GM23338 (cell line): ENCODE measurements at regions not wholly inside any gene's neighbourhood (a gene's known extent, or its start where the extent isn't known, plus 50 kb on each side); places are given as distances from the start of the nearest gene placed in this dataset.

Experiments
- ATAC-seq: fragments of 200-7000 bp; cut with Tn5 transposase; 3 replicates; pipeline ENCODE4 v1.9.1; 2020
- DNase-seq: peaks from one replicate; pipeline ENCODE4 v3.0.0-alpha.2; 2015; ENCODE audit warnings: low spot score
- H2AFZ ChIP-seq: fragments of 200-600 bp; sonication (generic); 2 replicates; pipeline ENCODE4 v1.8.0; 2016; ENCODE audit warnings: antibody characterized with exemption, mild to moderate bottlenecking, moderate library complexity
- H3F3A ChIP-seq: fragments of 200-600 bp; sonication (generic); replicated peaks from 2 replicates; pipeline ENCODE4 v1.8.0; 2017; ENCODE audit warnings: antibody characterized with exemption, mixed run types, low read depth
- H3K27ac ChIP-seq: fragments of 200-600 bp; sonication (generic); 2 replicates; pipeline ENCODE4 v1.6.1; 2016; ENCODE audit warnings: low read depth
- H3K27me3 ChIP-seq: fragments of 200-600 bp; sonication (generic); 2 replicates; pipeline ENCODE4 v1.8.0; 2016; ENCODE audit warnings: mild to moderate bottlenecking, mixed run types, moderate library complexity; ENCODE audit not compliant: insufficient read depth
- H3K36me3 ChIP-seq: fragments of 200-600 bp; sonication (generic); 2 replicates; pipeline ENCODE4 v1.8.0; 2016; ENCODE audit warnings: mild to moderate bottlenecking; ENCODE audit not compliant: insufficient read depth
- H3K4me1 ChIP-seq: fragments of 200-600 bp; sonication (generic); 2 replicates; pipeline ENCODE4 v1.8.0; 2016; ENCODE audit warnings: mild to moderate bottlenecking, moderate library complexity; ENCODE audit not compliant: insufficient read depth
- H3K4me2 ChIP-seq: fragments of 200-600 bp; sonication (generic); 2 replicates; pipeline ENCODE4 v1.7.1; 2017; ENCODE audit warnings: mixed run types
- H3K4me3 ChIP-seq: fragments of 200-600 bp; sonication (generic); 2 replicates; pipeline ENCODE4 v1.6.1; 2016; ENCODE audit warnings: mixed run types
- H3K79me2 ChIP-seq: fragments of 200-600 bp; sonication (generic); replicated peaks from 2 replicates; pipeline ENCODE4 v1.8.0; 2017; ENCODE audit warnings: mild to moderate bottlenecking; ENCODE audit not compliant: insufficient read depth
- H3K9me2 ChIP-seq: fragments of 200-600 bp; sonication (generic); 2 replicates; pipeline ENCODE4 v1.8.0; 2017; ENCODE audit not compliant: insufficient read depth
- H4K20me1 ChIP-seq: fragments of 200-600 bp; sonication (generic); replicated peaks from 2 replicates; pipeline ENCODE4 v1.8.0; 2017; ENCODE audit warnings: mild to moderate bottlenecking; ENCODE audit not compliant: insufficient read depth
- H3K27ac Mint-ChIP-seq: 2 replicates; pipeline ENCODE4 v1.8.0; 2020; ENCODE audit warnings: inconsistent platforms, mild to moderate bottlenecking, moderate library complexity, mixed read lengths
- H3K27me3 Mint-ChIP-seq: 3 replicates; pipeline ENCODE4 v1.8.0; 2022; ENCODE audit warnings: low read depth, mild to moderate bottlenecking, moderate library complexity, mixed read lengths, inconsistent platforms; ENCODE audit not compliant: insufficient read depth, poor library complexity
- H3K36me3 Mint-ChIP-seq: 3 replicates; pipeline ENCODE4 v1.8.0; 2021; ENCODE audit warnings: low read depth, mild to moderate bottlenecking, inconsistent platforms, moderate library complexity, mixed read lengths
- H3K4me1 Mint-ChIP-seq: 3 replicates; pipeline ENCODE4 v1.8.0; 2020; ENCODE audit warnings: mild to moderate bottlenecking, inconsistent platforms, mixed read lengths
- H3K4me3 Mint-ChIP-seq: 3 replicates; pipeline ENCODE4 v1.8.0; 2021; ENCODE audit warnings: moderate library complexity, mild to moderate bottlenecking, inconsistent platforms, mixed read lengths
- H3K9me3 Mint-ChIP-seq: 3 replicates; pipeline ENCODE4 v1.8.0; 2020; ENCODE audit warnings: moderate library complexity, mild to moderate bottlenecking, inconsistent platforms, mixed read lengths
- CREB1 ChIP-seq: fragments of 250-450 bp; sonication (Bioruptor Pico); IDR thresholded peaks from 2 replicates; pipeline ENCODE4 v1.5.0; 2020; ENCODE audit warnings: low read depth, mild to moderate bottlenecking, moderate library complexity
- EZH2 ChIP-seq: fragments of 200-600 bp; sonication (generic); IDR thresholded peaks from one replicate; pipeline ENCODE4 v1.8.0; 2017; ENCODE audit warnings: antibody characterized with exemption, mild to moderate bottlenecking, low read depth; ENCODE audit not compliant: unreplicated experiment
- JUNB ChIP-seq: IDR thresholded peaks from one replicate; pipeline ENCODE4 v1.6.1; 2016; ENCODE audit warnings: antibody characterized with exemption; ENCODE audit not compliant: unreplicated experiment
- NANOG ChIP-seq: IDR thresholded peaks from 2 replicates; pipeline ENCODE4 v1.6.1; 2016; ENCODE audit warnings: antibody characterized with exemption, borderline replicate concordance
- POLR2AphosphoS5 ChIP-seq: IDR thresholded peaks from 2 replicates; pipeline ENCODE4 v1.6.1; 2016; ENCODE audit warnings: antibody characterized with exemption, low read depth
- STAT1 ChIP-seq: IDR thresholded peaks from one replicate; pipeline ENCODE4 v1.6.1; 2016; ENCODE audit warnings: antibody characterized with exemption; ENCODE audit not compliant: unreplicated experiment
- ZNF114 ChIP-seq: fragments of 250-450 bp; sonication (Bioruptor Pico); IDR thresholded peaks from 2 replicates; pipeline ENCODE4 v1.5.0; 2020; ENCODE audit warnings: mild to moderate bottlenecking, moderate library complexity
- ZNF331 ChIP-seq: fragments of 250-450 bp; sonication (Bioruptor Pico); IDR thresholded peaks from 2 replicates; pipeline ENCODE4 v1.5.0; 2020; ENCODE audit warnings: low read depth, mild to moderate bottlenecking, moderate library complexity
- ZNF462 ChIP-seq: fragments of 250-450 bp; sonication (Bioruptor Pico); IDR thresholded peaks from 2 replicates; pipeline ENCODE4 v1.5.0; 2020; ENCODE audit warnings: mild to moderate bottlenecking, moderate library complexity
- TF ChIP-seq, protein P1 (sequence below), 2 experiments: fragments of 200-600 bp in 1 of 2; sonication (generic) in 1 of 2; conservative IDR thresholded peaks; 2 replicates each; pipeline versions ENCODE4 v1.5.1 to v1.6.1; 2016 to 2017; ENCODE audit warnings: antibody characterized with exemption in 2 of 2, low read depth in 2 of 2, mild to moderate bottlenecking in 2 of 2, moderate library complexity in 1 of 2
- TF ChIP-seq, protein P2 (sequence below): IDR thresholded peaks from 2 replicates; pipeline ENCODE4 v1.6.1; 2016; ENCODE audit warnings: antibody characterized with exemption
- TF ChIP-seq, protein P3 (sequence below): IDR thresholded peaks from one replicate; pipeline ENCODE4 v1.6.1; 2018; ENCODE audit warnings: antibody characterized with exemption; ENCODE audit not compliant: unreplicated experiment

- Histone ChIP-seq H3K36me3 (no peaks in the 10 kb centered on the region), H3K4me1 (peaks cover 20% of the 10 kb centered on the region), H3K79me2 (peaks cover 54% of the 10 kb centered on the region), H3K4me2 (no peak overlapping the region), H3K9me2 (no peaks in the 10 kb centered on the region), H2AFZ (no peak overlapping the region), H3K27ac (0 out of 2 replicates have a peak overlapping the region, but pooled peaks have one; percentile 47), H3K4me3 (no peak overlapping the region), H3F3A (no peaks in the 10 kb centered on the region; the same call in 1 of the 2 replicates), H4K20me1 (peaks cover 3% of the 10 kb centered on the region), H3K27me3 (no peaks in the 10 kb centered on the region)
- TF ChIP-seq, protein P1, sequence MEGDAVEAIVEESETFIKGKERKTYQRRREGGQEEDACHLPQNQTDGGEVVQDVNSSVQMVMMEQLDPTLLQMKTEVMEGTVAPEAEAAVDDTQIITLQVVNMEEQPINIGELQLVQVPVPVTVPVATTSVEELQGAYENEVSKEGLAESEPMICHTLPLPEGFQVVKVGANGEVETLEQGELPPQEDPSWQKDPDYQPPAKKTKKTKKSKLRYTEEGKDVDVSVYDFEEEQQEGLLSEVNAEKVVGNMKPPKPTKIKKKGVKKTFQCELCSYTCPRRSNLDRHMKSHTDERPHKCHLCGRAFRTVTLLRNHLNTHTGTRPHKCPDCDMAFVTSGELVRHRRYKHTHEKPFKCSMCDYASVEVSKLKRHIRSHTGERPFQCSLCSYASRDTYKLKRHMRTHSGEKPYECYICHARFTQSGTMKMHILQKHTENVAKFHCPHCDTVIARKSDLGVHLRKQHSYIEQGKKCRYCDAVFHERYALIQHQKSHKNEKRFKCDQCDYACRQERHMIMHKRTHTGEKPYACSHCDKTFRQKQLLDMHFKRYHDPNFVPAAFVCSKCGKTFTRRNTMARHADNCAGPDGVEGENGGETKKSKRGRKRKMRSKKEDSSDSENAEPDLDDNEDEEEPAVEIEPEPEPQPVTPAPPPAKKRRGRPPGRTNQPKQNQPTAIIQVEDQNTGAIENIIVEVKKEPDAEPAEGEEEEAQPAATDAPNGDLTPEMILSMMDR (conservative IDR thresholded peaks at IDR 0.05; ENCODE audit: low read depth in 2 of 2): no peak
- TF ChIP-seq JUNB (no peak), STAT1 (no peak), CREB1 (no peak), ZNF114 (no peak), POLR2AphosphoS5 (no peak), NANOG (no peak), ZNF462 (CRISPR knock-in tag) (no peak), EZH2 (no peak), ZNF331 (no peak)
- TF ChIP-seq, protein P2, sequence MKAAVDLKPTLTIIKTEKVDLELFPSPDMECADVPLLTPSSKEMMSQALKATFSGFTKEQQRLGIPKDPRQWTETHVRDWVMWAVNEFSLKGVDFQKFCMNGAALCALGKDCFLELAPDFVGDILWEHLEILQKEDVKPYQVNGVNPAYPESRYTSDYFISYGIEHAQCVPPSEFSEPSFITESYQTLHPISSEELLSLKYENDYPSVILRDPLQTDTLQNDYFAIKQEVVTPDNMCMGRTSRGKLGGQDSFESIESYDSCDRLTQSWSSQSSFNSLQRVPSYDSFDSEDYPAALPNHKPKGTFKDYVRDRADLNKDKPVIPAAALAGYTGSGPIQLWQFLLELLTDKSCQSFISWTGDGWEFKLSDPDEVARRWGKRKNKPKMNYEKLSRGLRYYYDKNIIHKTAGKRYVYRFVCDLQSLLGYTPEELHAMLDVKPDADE: no peak
- TF ChIP-seq, protein P3, sequence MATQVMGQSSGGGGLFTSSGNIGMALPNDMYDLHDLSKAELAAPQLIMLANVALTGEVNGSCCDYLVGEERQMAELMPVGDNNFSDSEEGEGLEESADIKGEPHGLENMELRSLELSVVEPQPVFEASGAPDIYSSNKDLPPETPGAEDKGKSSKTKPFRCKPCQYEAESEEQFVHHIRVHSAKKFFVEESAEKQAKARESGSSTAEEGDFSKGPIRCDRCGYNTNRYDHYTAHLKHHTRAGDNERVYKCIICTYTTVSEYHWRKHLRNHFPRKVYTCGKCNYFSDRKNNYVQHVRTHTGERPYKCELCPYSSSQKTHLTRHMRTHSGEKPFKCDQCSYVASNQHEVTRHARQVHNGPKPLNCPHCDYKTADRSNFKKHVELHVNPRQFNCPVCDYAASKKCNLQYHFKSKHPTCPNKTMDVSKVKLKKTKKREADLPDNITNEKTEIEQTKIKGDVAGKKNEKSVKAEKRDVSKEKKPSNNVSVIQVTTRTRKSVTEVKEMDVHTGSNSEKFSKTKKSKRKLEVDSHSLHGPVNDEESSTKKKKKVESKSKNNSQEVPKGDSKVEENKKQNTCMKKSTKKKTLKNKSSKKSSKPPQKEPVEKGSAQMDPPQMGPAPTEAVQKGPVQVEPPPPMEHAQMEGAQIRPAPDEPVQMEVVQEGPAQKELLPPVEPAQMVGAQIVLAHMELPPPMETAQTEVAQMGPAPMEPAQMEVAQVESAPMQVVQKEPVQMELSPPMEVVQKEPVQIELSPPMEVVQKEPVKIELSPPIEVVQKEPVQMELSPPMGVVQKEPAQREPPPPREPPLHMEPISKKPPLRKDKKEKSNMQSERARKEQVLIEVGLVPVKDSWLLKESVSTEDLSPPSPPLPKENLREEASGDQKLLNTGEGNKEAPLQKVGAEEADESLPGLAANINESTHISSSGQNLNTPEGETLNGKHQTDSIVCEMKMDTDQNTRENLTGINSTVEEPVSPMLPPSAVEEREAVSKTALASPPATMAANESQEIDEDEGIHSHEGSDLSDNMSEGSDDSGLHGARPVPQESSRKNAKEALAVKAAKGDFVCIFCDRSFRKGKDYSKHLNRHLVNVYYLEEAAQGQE: no peak
- no peak for ATAC-seq
- Mint-ChIP-seq H3K9me3 (no peaks in the 10 kb centered on the region), H3K4me1 (peaks cover 46% of the 10 kb centered on the region), H3K36me3 (peaks cover 16% of the 10 kb centered on the region), H3K27me3 (peaks cover 10% of the 10 kb centered on the region), H3K27ac (no peak overlapping the region), H3K4me3 (no peak overlapping the region)
- DNase-seq: no peak
Observed at GRCh38 chr14:89498878-89499277, 81.8 kb upstream of the FOXN3 start.
